Posterior vena cava (tissue), 2 donors: ENCODE measurements at regions not wholly inside any gene's neighbourhood (a gene's known extent, or its start where the extent isn't known, plus 50 kb on each side); places are given as distances from the start of the nearest gene placed in this dataset.
"Not testable (repeated sequence)": the region's sequence is repeated elsewhere in the genome, so short reads cannot be mapped to it uniquely, and the experiment has no call there.

ENCODE experiments used
- DNase-seq: peaks from one replicate; pipeline ENCODE4 v3.0.0-alpha.2; 2020; ENCODE audit warnings: low spot score
- intact Hi-C, 2 donors: fragments of 100-400 bp; cut with DNase I; formaldehyde crosslinking; loops; one replicate each; pipeline versions ENCODE4 v1.14.1 to v1.14.2; 2022 to 2023
- donor health status: DM: yes; HTN: yes; CAD: no.
- donor health status: DM: yes; HTN: yes; CAD: no.

DNA sequence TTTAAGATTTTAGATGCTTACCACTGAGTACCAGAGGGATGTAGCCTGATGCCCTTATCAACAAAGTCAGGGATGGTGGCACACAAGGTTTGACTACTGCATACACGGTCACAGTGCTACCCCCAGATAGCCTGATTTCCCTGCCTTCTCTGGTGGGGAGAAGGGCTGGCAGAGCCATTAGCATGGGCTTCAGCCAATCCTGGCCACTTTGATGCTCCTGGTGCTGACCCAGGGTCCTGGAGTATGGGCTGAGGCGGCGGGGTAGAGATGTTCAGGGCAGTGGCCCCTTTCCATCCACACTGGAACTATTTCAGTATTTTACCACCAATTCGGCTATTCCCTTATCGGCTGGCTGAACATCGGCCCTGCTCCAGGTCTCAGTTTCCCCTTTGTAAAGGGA, 83.2 kb downstream of the POTEB3 start:
- intact Hi-C loops, DNase-seq: not testable (repeated sequence)

- DNase-seq: peak; percentile 29
- intact Hi-C loops: not testable (repeated sequence)
Measured at GRCh38 chr15:21355944-21356343, 84.4 kb downstream of the POTEB3 start.

GRCh38 chr15:21354597-21354996, 85.7 kb downstream of the POTEB3 start:
- DNase-seq, intact Hi-C loops: not testable (repeated sequence)

DNA sequence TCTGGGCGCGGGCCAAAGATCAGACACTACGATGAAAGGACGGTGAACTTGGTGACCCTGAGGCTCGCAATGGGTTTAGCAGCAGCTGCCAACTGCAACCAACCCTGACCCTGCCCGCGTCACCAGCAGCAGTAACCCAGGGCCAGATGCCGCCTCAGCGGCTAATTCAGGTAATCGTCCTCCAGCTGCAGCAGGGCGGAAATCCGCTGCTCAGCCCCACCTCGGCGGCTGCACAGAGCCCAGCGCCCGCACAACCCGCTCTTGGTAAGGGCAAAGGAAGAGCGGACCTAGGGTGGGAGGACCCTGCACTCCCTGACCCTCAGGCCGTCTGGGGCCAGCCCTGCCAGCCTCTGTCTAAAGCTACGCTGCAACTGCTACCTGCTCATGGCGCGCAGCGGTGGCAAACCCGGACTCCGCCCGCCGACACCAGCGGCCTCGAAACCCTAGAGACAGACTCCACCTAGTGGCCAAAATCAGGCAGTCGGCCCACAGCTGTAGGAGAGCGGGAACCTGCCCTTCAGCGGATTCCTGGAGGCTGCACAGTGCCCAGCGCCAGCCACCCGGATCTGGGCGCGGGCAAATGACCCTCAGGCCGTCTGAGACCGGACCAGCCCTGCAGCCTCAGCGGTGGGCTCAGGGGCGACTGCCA, 87.5 kb downstream of the POTEB3 start:
- intact Hi-C loops: not testable (repeated sequence)

GRCh38 chr15:21344960-21345359, 95.3 kb downstream of the POTEB3 start:
- intact Hi-C loops, DNase-seq: not testable (repeated sequence)

More for the DNA sequence above, 87.5 kb downstream of the POTEB3 start:
- DNase-seq: not testable (repeated sequence)

GRCh38 chr15:21344500-21344899, 95.8 kb downstream of the POTEB3 start:
- DNase-seq, intact Hi-C loops: not testable (repeated sequence)

- not testable (repeated sequence) for DNase-seq
Measured at GRCh38 chr15:21337028-21337427, 103.3 kb downstream of the POTEB3 start.

DNA sequence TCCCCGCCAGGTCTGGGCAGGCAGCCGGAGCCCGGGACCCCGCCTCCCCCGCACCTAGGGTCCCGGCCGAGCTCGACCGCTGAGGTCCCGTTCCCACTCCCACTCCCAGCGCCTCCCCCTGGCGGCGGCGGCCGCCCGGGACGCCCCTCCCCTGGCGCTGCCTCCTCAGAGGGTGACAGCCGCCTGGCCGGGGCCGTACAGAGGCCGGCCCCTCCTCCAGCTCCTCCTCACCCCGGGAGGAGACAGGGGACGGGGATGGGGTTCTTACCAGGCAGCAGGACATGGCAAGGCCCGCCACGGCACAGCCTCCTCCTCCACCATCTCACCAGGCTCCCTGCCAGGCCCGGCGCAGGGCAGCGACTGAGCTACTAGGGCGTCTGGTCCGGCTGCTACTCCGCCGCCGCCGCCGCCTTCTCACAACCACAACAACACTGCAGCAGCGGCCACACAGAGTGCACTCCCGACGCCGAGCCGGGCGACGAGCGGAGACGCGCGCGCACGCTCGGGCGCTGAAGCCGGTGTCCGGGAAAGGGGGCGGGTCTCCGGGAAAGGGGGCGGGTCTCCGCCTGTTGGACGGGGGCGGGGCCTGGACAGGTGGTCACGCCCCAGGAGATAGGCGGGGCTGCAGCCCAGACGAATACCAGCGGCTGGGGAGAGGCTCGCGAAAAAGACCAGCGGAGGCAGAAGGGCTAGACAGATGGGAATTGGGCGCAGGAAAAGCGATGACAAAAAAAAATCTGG, 115.4 kb downstream of the POTEB3 start:
- DNase-seq, intact Hi-C loops: not testable (repeated sequence)

More at GRCh38 chr15:21337028-21337427, 103.3 kb downstream of the POTEB3 start:
- intact Hi-C loops: not testable (repeated sequence)

GRCh38 chr15:21284353-21284752, 155.9 kb downstream of the POTEB3 start:
- intact Hi-C loops, DNase-seq: not testable (repeated sequence)

GRCh38 chr15:21283210-21283609, 157.1 kb downstream of the POTEB3 start:
- DNase-seq, intact Hi-C loops: not testable (repeated sequence)

DNA sequence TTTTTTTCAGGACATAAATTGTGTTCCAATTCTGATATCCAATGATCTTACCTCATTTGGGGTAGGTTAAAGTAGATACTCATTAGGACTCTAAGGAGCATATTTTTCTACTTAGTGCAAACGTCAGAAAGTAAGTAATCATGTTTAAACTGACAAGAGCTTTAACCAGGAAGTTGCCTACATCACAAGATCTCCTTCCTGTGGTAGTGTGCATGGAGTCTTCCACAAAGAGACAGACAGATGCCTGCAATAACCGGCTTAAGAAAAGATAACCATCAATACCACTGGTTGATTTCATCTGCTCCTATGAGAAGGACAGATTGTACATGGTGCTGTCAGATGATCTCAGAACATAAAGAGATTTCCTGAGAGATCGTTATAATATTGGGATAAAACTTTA, 160.0 kb downstream of the POTEB3 start:
- intact Hi-C loops, DNase-seq: not testable (repeated sequence)

- DNase-seq, intact Hi-C loops: not testable (repeated sequence)
Measured at GRCh38 chr15:21272176-21272982, 167.9 kb downstream of the POTEB3 start.

GRCh38 chr15:21271566-21271965, 168.7 kb downstream of the POTEB3 start:
- intact Hi-C loops: no loop called here
- DNase-seq: no peak

DNA sequence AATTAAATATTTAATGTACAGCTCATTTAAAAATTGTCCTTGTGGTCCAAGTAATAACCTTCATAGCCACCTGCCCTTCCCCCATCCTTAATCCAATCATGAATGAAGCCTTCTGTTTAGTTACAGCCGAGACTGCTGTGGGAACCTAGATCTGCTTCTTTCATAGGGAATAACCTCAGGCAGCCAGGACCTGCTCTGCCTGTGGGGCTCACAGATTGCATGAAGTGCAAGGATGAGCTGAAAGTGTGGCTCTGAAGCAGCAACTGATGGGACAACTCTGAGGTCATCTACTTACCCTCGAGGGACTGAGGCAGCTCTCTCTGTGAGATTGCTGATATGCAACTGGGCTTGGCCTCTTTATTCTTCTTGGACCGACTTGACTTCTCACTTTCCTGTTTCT, 169.8 kb downstream of the POTEB3 start:
- intact Hi-C loops: no loop called here
- no peak for DNase-seq

- not testable (repeated sequence) for DNase-seq
Measured at GRCh38 chr15:21269673-21270072, 170.6 kb downstream of the POTEB3 start.

GRCh38 chr15:21269121-21269520, 171.2 kb downstream of the POTEB3 start:
- no peak for DNase-seq
- intact Hi-C loops: no loop called here

More at GRCh38 chr15:21269673-21270072, 170.6 kb downstream of the POTEB3 start:
- intact Hi-C loops: not testable (repeated sequence)

- DNase-seq: no peak
- intact Hi-C loops: no loop called here
Measured at GRCh38 chr15:21268436-21268940, 171.8 kb downstream of the POTEB3 start.

GRCh38 chr15:21267671-21268395, 172.5 kb downstream of the POTEB3 start:
- intact Hi-C loops: no loop called here
- no peak for DNase-seq

DNA sequence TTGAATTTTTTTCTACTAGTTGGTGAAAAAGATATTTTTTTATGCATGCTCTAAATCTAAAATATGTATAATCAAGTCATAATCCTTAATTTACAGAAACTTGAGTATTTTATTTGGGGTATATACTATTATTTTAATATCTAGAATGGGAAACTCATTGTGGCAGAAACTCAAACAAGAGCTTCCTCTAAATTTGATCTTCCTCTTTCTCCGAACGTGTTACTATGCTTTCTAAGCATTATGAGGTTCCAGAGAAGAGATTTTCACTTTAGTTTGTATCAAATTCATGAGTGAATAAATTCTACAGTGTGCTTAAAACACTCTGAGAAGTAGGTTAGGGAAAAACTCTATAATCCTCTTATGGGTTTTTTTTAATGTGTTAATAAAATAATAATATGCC, 173.1 kb downstream of the POTEB3 start:
- DNase-seq: no peak
- intact Hi-C loops: no loop called here
